ENCODE measurements at regions not wholly inside any gene's neighbourhood (a gene's known extent, or its start where the extent isn't known, plus 50 kb on each side); places are given as distances from the start of the nearest gene placed in this dataset.

GRCh38 chrX:51437521-51437920 lies 58.9 kb downstream of the NUDT11 start:
- DNase-seq, result no peak

GRCh38 chrX:51435101-51435500 lies 61.3 kb downstream of the NUDT11 start:
- no peak for DNase-seq

GRCh38 chrX:51421972-51422597 lies 74.3 kb downstream of the NUDT11 start:
- DNase-seq, result no peak

- no peak for DNase-seq
Observed at GRCh38 chrX:51420610-51421009, 75.8 kb downstream of the NUDT11 start.

- DNase-seq, result no peak
Observed at GRCh38 chrX:51408462-51408861, 75.8 kb downstream of the NUDT10 start.

- no peak for DNase-seq
Observed at GRCh38 chrX:51407520-51408409, 75.1 kb downstream of the NUDT10 start.

GRCh38 chrX:51406688-51407519 lies 74.3 kb downstream of the NUDT10 start:
- DNase-seq, result no peak

GRCh38 chrX:51404445-51404844 lies 71.8 kb downstream of the NUDT10 start:
- DNase-seq, result no peak

- DNase-seq, result peak; percentile 17
Observed at GRCh38 chrX:51395810-51396728, 63.4 kb downstream of the NUDT10 start.

- no peak for DNase-seq
Observed at GRCh38 chrX:51395480-51395809, 62.8 kb downstream of the NUDT10 start.
